HG03280 (cell line): ENCODE measurements at regions not wholly inside any gene's neighbourhood (a gene's known extent, or its start where the extent isn't known, plus 50 kb on each side); places are given as distances from the start of the nearest gene placed in this dataset.
"Not testable (repeated sequence)": the region's sequence is repeated elsewhere in the genome, so short reads cannot be mapped to it uniquely, and the experiment has no call there.

ENCODE experiments used
- ATAC-seq: cut with Tn5 transposase; IDR thresholded peaks from one replicate; pipeline ENCODE4 v1.9.1; 2021; ENCODE audit warnings: mild to moderate bottlenecking, moderate library complexity; ENCODE audit not compliant: unreplicated experiment

DNA sequence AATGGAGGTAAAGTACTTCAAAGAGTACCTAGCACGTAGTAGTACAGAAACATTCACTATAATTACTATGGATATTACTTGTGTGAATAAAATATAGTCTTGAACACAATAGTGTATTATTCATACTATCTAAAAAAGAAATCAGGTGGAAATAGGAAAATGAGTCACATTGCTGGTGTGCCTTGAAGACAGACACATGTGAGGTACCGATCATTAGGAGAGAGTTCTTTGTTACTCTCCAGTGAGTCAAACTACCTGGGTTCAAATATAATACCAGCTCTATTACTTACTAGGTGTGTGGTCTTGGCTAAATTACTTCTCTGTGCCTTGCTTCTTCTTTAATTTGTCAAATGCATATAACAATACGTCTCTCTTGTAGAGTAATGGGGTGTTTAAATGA, 50.8 kb upstream of the BEND6 start:
- ATAC-seq, result no peak

DNA sequence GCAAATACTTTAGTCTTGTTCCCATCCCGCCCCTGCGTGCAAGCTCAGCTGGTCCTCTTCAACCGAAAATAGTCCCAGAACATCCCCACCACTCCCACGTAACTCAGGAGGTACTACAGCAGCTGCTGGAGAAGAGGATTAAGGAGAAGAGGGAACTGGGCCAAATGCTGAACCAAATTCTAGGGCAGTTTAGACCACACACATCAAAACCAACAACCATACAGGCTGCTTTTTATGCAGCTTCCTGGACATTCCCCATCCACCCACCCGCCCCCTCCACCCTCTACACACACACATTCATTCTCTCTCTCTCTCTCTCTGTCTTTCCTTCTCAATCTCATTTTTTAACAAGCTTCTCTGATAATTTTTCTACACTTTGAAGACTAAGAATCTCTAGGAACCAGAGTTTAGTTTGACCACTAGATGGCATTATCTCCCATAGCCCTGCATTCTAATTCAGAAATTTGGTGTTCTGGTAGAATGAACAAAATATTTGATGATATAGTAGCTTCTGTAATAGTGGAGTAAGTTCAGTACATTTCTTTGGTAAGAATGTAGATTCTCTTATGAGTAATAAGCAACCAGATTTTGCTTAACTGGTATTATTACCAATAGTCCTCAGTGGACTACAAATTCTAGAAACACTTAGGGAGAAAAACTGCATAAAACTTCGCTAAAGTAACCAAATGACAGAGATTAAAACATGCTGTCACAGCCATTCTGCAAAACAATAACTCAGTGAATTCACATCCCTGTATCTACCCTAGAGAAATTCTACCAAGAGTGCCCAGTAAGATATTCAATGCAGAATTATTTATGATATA, 52.1 kb upstream of the BEND6 start:
- no peak for ATAC-seq

DNA sequence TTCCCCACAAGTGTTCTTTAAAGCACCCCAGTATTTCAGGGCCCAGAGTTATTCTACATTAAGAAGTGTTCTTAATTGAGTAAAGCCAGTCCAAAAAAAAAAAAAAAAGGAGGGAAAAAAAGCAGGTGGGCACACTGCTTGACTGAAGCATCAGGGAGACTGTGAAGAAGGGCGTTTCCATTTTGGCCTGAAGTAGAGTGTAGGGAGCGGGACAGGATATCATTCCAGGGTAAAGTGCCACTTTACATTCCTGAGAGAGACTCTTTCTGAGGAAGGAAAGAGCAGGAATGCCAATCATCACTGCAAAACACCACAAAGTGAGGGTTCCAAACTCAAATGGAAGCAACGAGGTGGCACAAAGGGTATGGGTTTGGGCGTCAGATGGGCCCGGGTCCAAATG, 54.1 kb upstream of the BEND6 start:
- no peak for ATAC-seq

DNA sequence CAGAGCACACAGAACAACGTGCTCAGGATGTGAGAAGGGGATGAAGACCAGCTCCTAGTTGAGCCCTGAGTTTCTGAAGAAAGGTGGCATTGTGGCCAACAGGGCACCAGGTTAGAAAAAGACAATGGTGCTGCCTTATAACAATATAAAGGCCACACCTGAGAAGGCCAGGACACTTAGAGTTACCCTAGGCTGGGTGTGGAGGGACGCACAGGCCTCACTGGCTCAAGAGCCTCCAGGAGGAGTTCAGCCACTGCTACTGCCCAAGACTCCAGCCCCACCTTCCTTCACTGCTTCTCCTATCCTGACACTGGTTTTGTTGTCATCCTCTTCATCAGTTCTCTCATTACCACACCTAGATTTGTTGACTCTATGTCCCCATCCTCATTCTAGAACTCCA, 55.2 kb upstream of the BEND6 start:
- ATAC-seq, result no peak

DNA sequence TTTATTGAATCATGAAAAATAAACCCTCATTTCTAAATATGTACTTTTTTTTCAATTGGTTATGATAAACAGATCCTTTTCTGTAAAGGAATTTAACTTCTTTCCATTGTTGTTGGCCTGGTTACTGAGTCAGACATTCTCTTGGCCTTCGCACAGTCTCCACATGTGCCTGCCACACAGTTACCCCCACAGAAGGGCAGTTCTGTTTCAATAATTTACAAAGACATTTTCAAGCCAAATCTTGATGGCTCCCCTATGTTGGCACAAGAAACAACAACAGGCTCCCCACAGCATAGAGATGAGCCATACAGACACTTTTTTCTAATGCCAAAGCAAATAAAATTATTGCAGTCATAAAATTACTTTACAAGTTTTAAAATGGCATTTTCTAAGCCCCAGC, 55.6 kb upstream of the BEND6 start:
- no peak for ATAC-seq

DNA sequence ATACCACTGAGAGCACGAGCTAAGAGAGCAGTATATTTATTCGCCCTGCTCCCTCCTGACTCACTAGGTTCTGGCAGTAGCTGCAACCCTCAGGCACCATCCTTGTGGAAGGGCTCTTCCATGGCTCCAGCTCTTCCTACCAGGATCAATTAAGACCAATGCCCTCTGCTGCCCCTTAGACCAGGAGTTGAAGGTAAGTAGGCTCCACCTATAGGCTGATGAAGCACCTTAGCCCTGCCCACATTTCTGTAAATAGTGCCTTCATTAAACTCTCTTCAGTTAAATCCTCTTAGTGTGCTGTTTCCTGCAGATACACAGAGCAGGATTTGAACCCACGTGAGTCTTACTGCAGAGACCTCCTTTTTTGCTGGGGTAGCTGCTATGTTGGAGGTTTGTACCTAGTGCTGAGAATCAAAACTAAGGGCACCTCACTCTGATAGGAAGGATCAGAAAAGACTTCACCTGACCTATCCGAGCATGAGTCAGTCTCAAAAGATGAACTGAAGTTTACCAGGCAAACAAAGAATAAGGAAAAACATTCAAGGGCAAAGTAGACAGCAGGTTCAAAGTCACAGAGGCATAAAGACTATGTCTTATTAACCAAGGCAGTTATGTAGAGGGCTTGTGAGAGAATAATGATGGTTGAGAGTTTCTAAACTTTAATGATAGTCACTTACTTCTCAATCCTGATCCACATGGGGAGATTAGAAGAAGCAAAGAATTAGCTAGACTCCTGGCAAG, 56.9 kb upstream of the BEND6 start:
- no peak for ATAC-seq

DNA sequence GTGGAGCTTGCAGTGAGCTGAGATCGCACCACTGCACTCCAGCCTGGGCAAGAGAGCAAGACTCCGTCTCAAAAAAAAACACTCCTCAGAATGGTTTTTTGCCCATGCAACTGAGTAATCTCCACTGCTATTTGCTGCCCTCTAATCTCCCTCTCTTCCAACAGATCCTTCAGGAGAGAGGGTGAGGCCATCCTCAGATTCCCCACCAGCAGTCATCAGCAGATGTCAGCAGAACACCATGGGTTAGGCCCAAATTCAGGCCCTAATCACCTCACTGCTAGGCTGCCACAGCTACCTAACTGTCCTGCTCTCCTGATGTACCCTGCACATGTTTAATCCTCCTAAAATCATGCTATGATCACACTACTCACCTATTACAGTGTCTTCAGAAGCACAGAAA, 63.2 kb upstream of the BEND6 start:
- ATAC-seq, result no peak

DNA sequence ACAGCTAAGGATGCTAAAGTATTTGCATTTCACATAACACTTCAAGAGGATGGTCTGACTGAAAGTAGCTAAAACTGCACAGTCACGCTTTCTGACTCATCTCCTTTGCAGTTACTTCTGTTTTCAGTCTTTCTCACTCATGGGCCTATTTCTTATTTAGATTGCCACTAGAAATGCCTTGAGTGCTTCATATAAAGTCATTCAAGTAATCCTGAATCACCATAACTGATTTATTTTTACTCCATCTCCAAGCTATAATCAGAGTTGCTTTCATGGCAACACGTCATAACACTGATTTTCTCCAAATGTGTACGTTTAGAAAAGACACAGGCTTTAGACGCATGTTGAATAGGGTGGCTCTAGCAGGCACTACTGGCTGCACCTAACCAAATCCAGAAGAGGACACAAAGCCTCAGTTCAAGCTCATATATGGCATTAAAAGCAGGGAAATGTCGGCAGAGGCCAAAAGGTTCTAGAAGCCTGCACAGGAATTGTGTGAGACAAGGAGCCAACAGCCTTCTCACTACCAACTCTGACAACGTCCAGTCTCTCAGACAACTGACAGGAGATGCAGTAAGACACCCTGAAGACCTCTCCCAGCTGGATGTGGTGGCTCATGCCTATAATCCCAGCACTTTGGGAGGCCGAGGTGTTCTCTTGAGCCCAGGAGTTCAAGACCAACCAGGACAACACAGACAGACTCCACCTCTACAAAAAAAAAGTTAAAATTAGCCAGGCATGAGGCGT, 64.1 kb upstream of the BEND6 start:
- peak; percentile 98 for ATAC-seq

DNA sequence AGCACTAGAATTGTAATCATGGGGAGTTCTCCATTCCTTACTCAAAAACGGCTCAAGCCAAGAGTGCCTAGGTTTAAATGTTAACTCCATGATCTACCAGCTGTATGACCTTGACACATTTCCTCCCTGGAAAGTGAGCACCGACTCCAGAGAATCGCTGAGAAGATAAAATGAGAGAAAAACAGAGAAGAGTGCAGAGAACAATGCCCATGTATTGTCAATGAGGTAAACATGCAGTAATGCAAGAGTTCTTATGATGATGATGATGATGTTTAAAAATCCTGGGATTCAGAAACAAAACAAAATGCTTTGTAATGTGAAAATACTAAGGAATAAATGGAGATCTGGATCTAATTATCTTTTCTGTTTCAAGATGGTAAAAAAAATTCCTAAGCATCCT, 64.8 kb upstream of the BEND6 start:
- no peak for ATAC-seq

DNA sequence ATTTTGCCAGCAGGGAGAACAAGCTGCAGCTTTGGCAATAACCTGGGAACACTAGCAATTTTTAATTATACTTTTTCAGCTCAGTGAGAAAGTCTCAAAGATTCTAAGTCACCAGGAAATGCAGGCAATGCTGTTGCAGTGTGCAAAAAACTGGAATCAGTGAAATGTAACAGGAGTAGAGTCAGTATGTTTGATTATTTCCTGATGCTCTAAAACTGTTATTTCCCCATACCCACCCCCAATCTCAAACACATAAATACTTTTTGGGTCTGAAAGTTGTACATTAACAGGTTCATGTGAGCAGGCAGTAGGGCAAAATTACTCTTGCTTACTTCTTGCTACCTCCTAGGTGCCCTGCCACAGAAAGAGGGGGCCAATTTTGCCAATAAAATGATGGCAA, 65.4 kb upstream of the BEND6 start:
- no peak for ATAC-seq

DNA sequence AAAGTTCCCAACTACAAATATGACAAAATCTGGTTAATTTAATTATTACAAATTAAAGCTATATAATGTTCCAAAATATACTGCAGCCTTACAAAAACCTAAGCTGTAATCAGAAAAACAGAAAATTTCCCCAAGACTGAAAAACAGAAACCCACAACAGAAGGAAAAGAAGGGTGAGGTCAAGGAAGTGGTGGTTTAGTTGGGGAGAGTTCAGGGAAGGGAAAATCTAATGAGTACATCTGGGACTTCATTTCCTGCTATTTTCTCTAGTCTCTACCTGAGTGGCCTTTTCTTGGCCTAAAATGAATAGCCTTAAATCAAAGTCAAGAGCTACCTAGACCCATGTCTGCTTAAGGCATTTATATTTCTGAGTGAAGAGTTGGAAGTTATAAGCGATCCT, 66.2 kb upstream of the BEND6 start:
- no peak for ATAC-seq

DNA sequence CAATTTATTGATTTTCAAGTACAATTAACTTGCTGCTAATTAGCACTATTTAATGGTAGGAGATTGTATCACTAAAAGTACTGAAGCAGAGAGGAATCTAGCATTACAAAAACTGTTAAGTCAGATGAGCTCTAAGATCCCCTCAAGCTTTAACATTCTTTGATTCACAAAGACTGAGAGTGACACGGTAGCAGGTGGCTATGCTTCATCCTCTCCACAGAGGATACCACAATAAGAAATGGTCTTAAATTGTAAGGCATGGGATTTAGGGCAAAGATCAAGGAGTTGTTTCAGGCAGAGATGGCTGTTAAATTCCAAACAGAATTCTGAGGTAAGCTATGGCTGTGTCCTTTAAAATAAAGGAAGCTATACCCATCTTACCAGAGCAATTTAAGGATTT, 67.8 kb upstream of the BEND6 start:
- ATAC-seq, result no peak

DNA sequence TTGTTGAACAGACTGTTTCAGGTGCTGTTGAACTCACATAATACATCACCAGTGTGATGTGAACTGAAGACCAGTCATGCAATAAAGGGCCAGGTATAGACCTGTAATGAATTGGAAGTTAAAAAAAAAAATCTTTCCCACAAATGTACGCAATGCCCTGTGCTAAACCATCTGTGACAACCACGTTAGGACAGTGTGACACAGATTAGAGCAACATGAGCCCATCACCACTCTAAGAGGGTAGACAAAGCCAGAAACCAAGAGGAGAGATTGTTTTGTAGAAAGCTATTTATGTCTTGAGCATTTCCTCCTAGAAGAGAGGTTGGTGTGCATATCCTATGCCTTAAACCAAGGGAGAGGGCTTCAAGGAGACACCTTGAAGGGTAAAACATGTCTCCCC, 77.0 kb upstream of the BEND6 start:
- ATAC-seq, result no peak

DNA sequence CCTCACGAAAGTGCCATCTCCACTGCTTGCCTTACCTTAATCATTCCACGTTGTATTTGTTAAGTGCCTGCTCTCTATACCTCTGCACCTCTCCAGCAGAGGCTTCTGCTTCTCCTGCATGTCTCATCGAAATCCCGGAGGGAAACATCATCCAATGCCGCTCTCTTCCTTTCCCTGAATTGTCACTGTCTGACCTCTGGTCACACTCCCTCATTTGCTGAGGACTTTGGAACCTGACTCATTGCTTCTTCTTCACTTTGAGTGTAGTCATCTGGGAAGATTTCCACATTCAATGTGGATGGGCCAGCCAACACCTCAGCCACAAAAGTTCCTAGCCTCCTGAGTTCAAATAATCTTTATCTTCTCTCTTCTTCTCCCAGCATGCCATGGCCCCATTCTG, 78.9 kb upstream of the BEND6 start:
- ATAC-seq, result no peak

DNA sequence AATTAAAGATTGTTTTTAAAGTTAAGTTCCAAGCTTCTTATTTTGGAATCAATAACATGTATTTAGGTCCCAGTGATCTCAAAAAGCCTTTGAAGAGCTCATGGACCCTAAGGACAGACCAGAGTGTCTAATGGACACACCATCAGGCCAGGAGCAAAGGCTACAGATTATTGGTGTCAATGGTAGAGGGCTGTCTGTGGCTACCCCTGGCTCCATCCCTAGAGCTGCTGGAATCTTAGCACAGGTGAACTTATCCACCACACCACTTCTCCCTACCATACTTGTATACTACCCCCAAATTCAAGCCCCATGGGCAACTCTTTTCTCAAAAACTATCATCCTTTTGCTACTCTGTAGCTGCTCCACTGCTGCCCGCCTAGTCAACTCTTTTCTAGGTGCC, 79.4 kb upstream of the BEND6 start:
- ATAC-seq, result no peak

DNA sequence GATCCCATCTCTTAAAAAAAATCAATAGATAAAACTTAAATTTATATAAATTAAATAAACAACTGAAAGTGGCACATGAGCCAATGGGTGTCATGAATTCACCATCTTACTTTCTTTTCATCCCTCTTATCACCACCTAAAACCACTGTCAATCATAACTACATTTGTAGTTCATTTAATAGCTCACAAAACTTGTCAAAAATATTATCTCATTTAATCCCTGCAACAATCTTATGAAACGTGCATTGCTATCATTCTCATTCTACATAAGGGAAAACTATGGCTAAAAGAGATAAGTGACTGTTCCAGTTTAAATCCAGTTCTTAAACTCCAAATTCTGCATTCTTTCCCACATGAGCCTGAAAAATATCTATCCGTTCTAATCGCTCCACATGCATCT, 80.6 kb upstream of the BEND6 start:
- no peak for ATAC-seq

DNA sequence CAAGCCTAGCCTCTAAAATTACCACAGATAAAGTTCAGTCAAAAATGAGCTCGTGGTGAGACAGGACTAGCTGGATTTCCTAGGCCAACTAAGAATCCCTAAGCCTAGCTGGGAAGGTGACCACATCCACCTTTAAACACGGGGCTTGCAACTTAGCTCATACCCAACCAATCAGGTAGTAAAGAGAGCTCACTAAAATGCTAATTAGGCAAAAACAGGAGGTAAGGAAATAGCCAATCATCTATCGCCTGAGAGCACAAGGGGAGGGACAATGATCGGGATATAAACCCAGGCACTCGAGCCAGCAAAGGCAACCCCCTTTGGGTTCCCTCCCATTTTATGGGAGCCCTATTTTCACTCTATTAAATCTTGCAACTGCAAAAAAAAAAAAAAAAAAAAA, 84.9 kb upstream of the BEND6 start:
- ATAC-seq, result not testable (repeated sequence)

DNA sequence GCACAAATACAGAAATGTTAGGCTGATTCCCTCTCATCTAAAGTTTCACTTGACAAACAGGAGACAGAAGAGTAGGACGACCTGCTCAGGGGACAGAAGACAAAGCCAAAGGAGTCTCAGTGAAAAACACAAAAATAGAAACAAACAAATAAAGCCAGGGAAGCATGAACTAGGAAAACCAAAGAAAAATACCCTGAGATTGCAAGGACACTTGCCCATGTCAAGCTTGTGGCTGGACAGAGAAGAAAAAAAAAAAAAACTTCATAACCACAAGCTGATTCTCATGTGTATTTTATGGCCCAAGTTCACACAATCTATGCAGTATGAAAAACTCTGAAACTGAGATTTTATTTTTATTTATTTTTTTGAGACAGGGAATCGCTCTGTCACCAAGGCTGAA, 85.6 kb upstream of the BEND6 start:
- ATAC-seq, result peak; percentile 18

DNA sequence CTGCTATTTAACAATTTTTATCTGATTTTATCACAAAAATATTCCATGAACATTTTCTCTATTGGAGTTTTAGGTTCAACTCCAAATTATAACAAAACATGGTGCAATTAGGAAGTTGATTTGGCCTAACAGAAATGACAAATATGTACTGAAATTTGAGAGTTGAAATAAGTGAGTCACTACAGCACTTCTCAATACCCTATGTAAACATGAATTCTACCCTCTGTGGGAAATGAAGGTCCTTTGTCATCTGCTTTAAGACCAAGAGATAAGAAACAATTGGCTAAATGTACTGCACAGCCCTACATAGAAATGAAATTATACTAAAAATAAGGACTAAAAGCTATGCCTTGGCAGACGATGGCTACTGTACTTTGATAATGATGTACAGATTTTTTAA, 86.2 kb upstream of the BEND6 start:
- peak; percentile 52 for ATAC-seq

DNA sequence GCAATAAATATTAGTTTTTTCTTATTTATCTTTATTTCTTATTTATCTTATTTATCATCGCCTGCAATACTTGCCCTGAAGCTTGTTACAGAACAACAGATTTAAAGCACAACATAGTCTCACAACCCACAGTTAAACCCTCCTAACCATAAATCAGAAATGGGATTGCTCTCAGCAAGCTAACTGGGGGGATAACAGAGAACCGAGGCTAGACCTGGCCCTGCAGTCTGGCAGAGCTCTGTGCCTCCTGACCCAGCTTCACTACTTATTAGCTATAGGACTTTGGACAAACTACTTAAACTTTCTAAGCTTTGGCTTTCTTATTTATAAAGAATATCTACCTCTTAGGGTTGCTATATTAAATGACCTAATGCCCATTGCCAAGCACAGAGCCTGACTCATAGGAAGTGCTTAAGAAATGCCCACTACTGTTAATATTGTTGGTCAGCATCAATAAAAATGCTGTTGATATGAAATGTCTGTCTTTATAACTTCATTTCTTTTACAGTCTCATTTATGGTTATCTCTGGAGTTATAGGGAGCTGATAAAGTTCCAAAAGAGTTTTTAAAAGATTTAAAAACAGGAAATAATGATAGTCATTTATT, 87.9 kb upstream of the BEND6 start:
- no peak for ATAC-seq

DNA sequence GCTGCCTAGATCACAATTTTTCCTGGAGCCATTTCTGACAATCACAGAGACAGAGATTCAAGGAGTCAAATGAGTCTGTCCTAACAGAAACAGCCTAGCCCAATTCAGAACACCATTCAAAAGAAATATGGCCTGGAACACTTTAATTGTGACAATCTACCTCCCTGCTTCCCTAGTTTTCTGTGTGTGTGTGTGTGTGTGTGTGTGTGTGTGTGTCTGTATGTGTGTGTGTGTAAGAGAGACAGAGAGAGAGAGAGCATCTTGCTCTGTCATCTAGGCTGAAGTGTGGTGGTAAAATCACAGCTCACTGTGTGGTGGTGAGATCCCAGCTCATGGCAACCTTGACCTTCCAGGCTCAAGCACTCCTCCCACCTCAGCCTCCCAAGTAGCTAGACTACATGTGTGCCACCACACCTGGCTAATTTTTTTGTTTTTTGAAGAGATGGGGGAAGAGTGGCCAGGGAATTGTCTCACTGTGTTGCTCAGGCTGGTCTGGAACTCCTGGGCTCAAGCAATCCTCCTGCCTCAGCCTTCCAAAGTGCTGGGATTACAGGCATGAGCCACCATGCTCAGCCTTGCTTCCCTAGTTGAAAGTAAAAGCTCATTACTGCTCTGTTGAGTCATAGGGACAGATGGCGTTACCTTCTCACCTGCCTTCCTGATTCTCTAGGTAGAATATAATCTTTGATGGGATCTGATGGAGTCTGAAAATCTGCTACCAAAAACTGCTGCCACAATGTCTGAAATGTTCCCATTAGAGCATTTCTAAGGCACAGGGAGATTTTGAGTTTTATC, 89.6 kb upstream of the BEND6 start:
- ATAC-seq, result no peak
